GM12891 (cell line): ENCODE measurements at regions not wholly inside any gene's neighbourhood (a gene's known extent, or its start where the extent isn't known, plus 50 kb on each side); places are given as distances from the start of the nearest gene placed in this dataset.

ENCODE experiments used
- POLR2A ChIP-seq: IDR thresholded peaks from 2 replicates; pipeline ENCODE4 v1.6.1; 2011; ENCODE audit warnings: low read depth, low read length, control low read depth
- POLR2AphosphoS5 ChIP-seq: IDR thresholded peaks from 2 replicates; pipeline ENCODE4 v1.6.1; 2011; ENCODE audit warnings: low read depth, low read length, control low read depth
- TAF1 ChIP-seq: IDR thresholded peaks from 2 replicates; pipeline ENCODE4 v1.6.1; 2011; ENCODE audit warnings: low read depth, low read length, control low read depth

DNA sequence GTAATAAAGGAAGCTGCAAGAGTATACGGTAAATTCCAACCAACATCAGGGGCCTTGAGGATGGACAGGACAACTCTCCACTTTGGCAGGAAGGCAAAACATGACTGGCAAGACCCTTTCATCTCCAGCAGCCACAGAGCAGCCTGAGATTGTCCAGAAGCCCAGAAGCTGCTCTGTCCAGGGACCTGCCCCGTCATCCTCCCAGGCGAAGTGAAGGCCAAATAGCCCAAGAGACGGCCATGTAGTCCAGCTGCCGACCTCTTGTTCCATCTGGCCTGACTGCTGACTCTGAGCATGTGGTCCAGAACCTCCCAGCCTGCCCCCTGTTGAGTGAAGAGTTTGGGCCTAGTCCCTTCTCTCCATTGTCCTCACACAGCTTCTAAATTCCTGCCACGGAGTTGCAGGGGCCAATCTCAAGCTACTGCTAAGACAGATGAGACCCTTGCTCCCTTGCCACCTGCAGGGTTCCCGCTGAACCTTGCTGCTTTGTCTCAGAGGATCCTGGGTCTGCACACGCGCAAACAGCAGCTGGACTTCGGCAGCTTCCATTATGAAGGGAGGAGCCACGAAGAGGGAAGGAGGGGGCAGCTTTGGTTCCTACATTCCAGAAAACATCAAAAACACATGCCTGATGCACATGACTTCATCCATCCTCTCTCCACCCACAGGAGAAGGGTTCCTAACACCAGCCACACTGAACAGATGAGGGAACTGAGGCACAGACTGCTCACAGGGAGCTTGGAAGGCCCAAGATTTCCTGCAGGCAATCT lies 196.9 kb downstream of the KATNAL1 start:
- no peak for TF ChIP-seq TAF1
- no peak for TF ChIP-seq POLR2A
- TF ChIP-seq POLR2AphosphoS5 = no peak
